Endothelial cell of umbilical vein (primary cell): ENCODE measurements at regions not wholly inside any gene's neighbourhood (a gene's known extent, or its start where the extent isn't known, plus 50 kb on each side); places are given as distances from the start of the nearest gene placed in this dataset.

ENCODE experiments used
- BruUV-seq: library from RNA; stranded (reverse); fragments of 400-500 nt; replicated peaks from 2 replicates; lab custom pipeline; 2021; lab: Mats Ljungman, UMichigan
- CTCF ChIA-PET: fragments of 300-600, 350-600 bp; sonication (Branson Sonifier 250); formaldehyde crosslinking; loops from one replicate; lab custom pipeline; 2021; ENCODE audit warnings: antibody characterized with exemption, inconsistent platforms; lab: Charles Lee
- POLR2A ChIA-PET: fragments of 300-600, 350-600 bp; sonication (Branson Sonifier 250); formaldehyde crosslinking; loops from one replicate; lab custom pipeline; 2021; ENCODE audit warnings: antibody characterized with exemption, inconsistent platforms; lab: Charles Lee
- DNase-seq: peaks from one replicate; pipeline ENCODE4 v3.0.0-alpha.2; 2011; ENCODE audit warnings: low read depth, low spot score
- FAIRE-seq: peaks from 2 replicates; lab custom pipeline; 2011; peaks lifted over from hg19 to GRCh38; lab: Jason Lieb, UNC
- H2AFZ ChIP-seq: 2 replicates; pipeline ENCODE4 v1.6.0; 2012; ENCODE audit warnings: low read depth, low read length, control low read depth, inconsistent platforms
- H3K27ac ChIP-seq: 2 replicates; pipeline ENCODE4 v1.5.1; 2011; ENCODE audit warnings: low read depth, mild to moderate bottlenecking, control low read depth, low read length, moderate library complexity; ENCODE audit not compliant: insufficient read depth
- H3K27me3 ChIP-seq, 2 experiments: 2 replicates each; pipeline versions ENCODE4 v1.6.0 to v1.6.1; 2011; ENCODE audit warnings: low read length in 2 of 2, mixed read lengths in 1 of 2; ENCODE audit not compliant: control insufficient read depth in 2 of 2, insufficient read depth in 2 of 2
- H3K36me3 ChIP-seq, 2 experiments: 2 replicates in 1 of 2; 3 replicates in 1 of 2; pipeline ENCODE4 v1.5.1; 2011; ENCODE audit warnings: low read length in 2 of 2, mild to moderate bottlenecking in 1 of 2, moderate library complexity in 1 of 2; ENCODE audit not compliant: control insufficient read depth in 2 of 2, insufficient read depth in 2 of 2; ENCODE audit errors: extremely low read depth in 1 of 2
- H3K4me1 ChIP-seq: 3 replicates; pipeline ENCODE4 v1.5.1; 2011; ENCODE audit warnings: mild to moderate bottlenecking, low read length; ENCODE audit not compliant: control insufficient read depth, insufficient read depth; ENCODE audit errors: extremely low read depth
- H3K4me2 ChIP-seq: 2 replicates; pipeline ENCODE4 v1.6.1; 2011; ENCODE audit warnings: low read length, control low read depth, mixed read lengths; ENCODE audit not compliant: insufficient read depth
- H3K4me3 ChIP-seq, 3 experiments: fragments of 200-600 bp in 1 of 3; sonication (generic), shearing (Covaris generic) in 1 of 3; replicated peaks in 1 of 3; 2 replicates each; pipeline ENCODE4 v1.5.1; 2011 to 2016; ENCODE audit warnings: control low read depth in 3 of 3, low read length in 3 of 3, mild to moderate bottlenecking in 2 of 3, inconsistent platforms in 1 of 3, low read depth in 1 of 3, moderate library complexity in 1 of 3; ENCODE audit not compliant: insufficient read depth in 1 of 3
- H3K79me2 ChIP-seq: 2 replicates; pipeline ENCODE4 v1.6.0; 2012; ENCODE audit warnings: low read length, inconsistent platforms; ENCODE audit not compliant: control insufficient read depth, insufficient read depth
- H3K9ac ChIP-seq: replicated peaks from 2 replicates; pipeline ENCODE3; 2011; ENCODE audit warnings: low read length, control low read depth; ENCODE audit not compliant: insufficient read depth; ENCODE audit errors: extremely low read depth
- H3K9me1 ChIP-seq: replicated peaks from 3 replicates; pipeline ENCODE4 v1.6.0; 2011; ENCODE audit warnings: mild to moderate bottlenecking, low read length; ENCODE audit not compliant: control insufficient read depth, insufficient read depth; ENCODE audit errors: extremely low read depth
- H3K9me3 ChIP-seq: replicated peaks from 2 replicates; pipeline ENCODE4 v1.5.1; 2012; ENCODE audit warnings: low read length, inconsistent platforms; ENCODE audit not compliant: control insufficient read depth, insufficient read depth
- H4K20me1 ChIP-seq: replicated peaks from 2 replicates; pipeline ENCODE3; 2011; ENCODE audit warnings: mild to moderate bottlenecking, low read length; ENCODE audit not compliant: control insufficient read depth, insufficient read depth; ENCODE audit errors: extremely low read depth
- CTCF ChIP-seq, 2 donors: IDR thresholded peaks; 1 replicate in 1 of 2; 2 replicates in 1 of 2; pipeline ENCODE4 v1.5.1; 2011; ENCODE audit warnings: low read length in 2 of 2, mild to moderate bottlenecking in 2 of 2, moderate library complexity in 2 of 2, control low read depth in 1 of 2, inconsistent platforms in 1 of 2, low read depth in 1 of 2; ENCODE audit not compliant: insufficient read depth in 1 of 2; ENCODE audit errors: extremely low read depth in 1 of 2
- EZH2 ChIP-seq: IDR thresholded peaks from 2 replicates; pipeline ENCODE4 v1.6.1; 2012; ENCODE audit warnings: borderline replicate concordance, low read depth, mild to moderate bottlenecking, moderate library complexity, low read length, inconsistent platforms; ENCODE audit not compliant: severe bottlenecking
- FOS ChIP-seq: IDR thresholded peaks from 2 replicates; pipeline ENCODE4 v1.6.1; 2011; ENCODE audit warnings: mild to moderate bottlenecking, low read length, moderate library complexity, borderline replicate concordance; ENCODE audit not compliant: insufficient read depth
- GATA2 ChIP-seq: IDR thresholded peaks from 2 replicates; pipeline ENCODE4 v1.7.0; 2011; ENCODE audit warnings: low read depth, mild to moderate bottlenecking, moderate library complexity, mixed read lengths, low read length; ENCODE audit not compliant: insufficient read length, insufficient read depth
- JUN ChIP-seq: IDR thresholded peaks from 2 replicates; pipeline ENCODE4 v1.6.1; 2011; ENCODE audit warnings: borderline replicate concordance, low read depth; ENCODE audit not compliant: insufficient read length, insufficient read depth
- MAX ChIP-seq: IDR thresholded peaks from 2 replicates; pipeline ENCODE4 v1.6.1; 2011; ENCODE audit not compliant: insufficient read depth, insufficient read length
- MYC ChIP-seq: IDR thresholded peaks from one replicate; pipeline ENCODE4 v1.6.1; 2011; ENCODE audit warnings: mild to moderate bottlenecking, low read depth, low read length
- POLR2A ChIP-seq: IDR thresholded peaks from 2 replicates; pipeline ENCODE4 v1.6.1; 2012; ENCODE audit warnings: low read depth, mild to moderate bottlenecking, control low read depth, low read length
- POLR2AphosphoS5 ChIP-seq: IDR thresholded peaks from 2 replicates; pipeline ENCODE4 v1.6.1; 2012; ENCODE audit warnings: low read depth, mild to moderate bottlenecking, control low read depth, low read length, moderate library complexity; ENCODE audit not compliant: insufficient read depth
- dilution Hi-C: fragments of 300-500 bp; cut with MboI; formaldehyde crosslinking; loops from one replicate; pipeline ENCODE4 v1.15.0; 2019; ENCODE audit warnings: low sequenced_read_pairs; ENCODE audit not compliant: extremely low pct_ligation_motif_present
- intact Hi-C: fragments of 100-400 bp; cut with micrococcal nuclease; formaldehyde crosslinking; loops from one replicate; pipeline ENCODE4 v1.10.0; 2022

DNA sequence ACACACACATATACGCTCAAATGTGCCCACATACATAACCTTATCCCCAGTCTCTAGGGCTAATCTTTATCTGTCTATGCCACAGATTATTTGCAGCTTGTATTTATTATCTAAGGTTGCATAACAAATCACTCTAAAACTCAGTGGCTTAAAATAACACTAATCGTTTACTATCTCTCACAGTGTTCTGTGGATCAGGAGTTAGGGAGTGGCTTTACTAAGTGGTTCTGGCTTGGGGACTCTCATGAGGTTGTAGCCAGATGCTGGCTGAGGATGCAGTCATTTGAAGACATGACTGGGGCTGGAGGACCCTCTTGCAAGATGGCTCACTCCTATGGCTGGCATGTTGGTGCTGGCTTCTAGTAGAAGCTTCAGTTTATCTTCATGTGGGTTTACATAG, 68.5 kb upstream of the LNX1 start:
- FAIRE-seq: no peak
- CTCF ChIA-PET: interaction anchor here (1.0 to 1.3 kb wide), 2 partner anchors 30 to 574 kb away, joined by 3 read pairs; no protein-coding TSS in a partner anchor
- no peak for DNase-seq
- Histone ChIP-seq H3K36me3 (no peaks in the 10 kb centered on the region), H3K79me2 (no peaks in the 10 kb centered on the region), H3K4me3 (no peak overlapping the region), H4K20me1 (no peaks in the 10 kb centered on the region), H3K4me2 (no peak overlapping the region), H3K9ac (no peak overlapping the region), H3K27me3 (peaks cover 4 to 8% of the 10 kb centered on the region in 2 experiments), H3K9me3 (no peaks in the 10 kb centered on the region), H2AFZ (no peak overlapping the region), H3K9me1 (no peaks in the 10 kb centered on the region), H3K27ac (no peak overlapping the region), H3K4me1 (no peaks in the 10 kb centered on the region)
- intact Hi-C loops: no loop called here
- dilution Hi-C loops: no loop called here
- BruUV-seq: no TSS peak
- POLR2A ChIA-PET: no interaction called here
- no peak for TF ChIP-seq POLR2A
- no peak for TF ChIP-seq MYC
- no peak for TF ChIP-seq CTCF (IDR thresholded peaks at IDR 0.05; ENCODE audit: extremely low read depth in 1 of 2, insufficient read depth in 1 of 2, low read depth in 1 of 2, low read length in 2 of 2)
- TF ChIP-seq FOS: no peak
- TF ChIP-seq JUN: no peak
- no peak for TF ChIP-seq MAX
- TF ChIP-seq POLR2AphosphoS5: no peak
- TF ChIP-seq EZH2: no peak
- no peak for TF ChIP-seq GATA2
